HG03159 (cell line): ENCODE measurements at regions not wholly inside any gene's neighbourhood (a gene's known extent, or its start where the extent isn't known, plus 50 kb on each side); places are given as distances from the start of the nearest gene placed in this dataset.
"Not testable (repeated sequence)": the region's sequence is repeated elsewhere in the genome, so short reads cannot be mapped to it uniquely, and the experiment has no call there.

ENCODE experiments used
- ATAC-seq: cut with Tn5 transposase; IDR thresholded peaks from one replicate; pipeline ENCODE4 v1.9.1; 2021; ENCODE audit warnings: mild to moderate bottlenecking, moderate library complexity; ENCODE audit not compliant: unreplicated experiment

DNA sequence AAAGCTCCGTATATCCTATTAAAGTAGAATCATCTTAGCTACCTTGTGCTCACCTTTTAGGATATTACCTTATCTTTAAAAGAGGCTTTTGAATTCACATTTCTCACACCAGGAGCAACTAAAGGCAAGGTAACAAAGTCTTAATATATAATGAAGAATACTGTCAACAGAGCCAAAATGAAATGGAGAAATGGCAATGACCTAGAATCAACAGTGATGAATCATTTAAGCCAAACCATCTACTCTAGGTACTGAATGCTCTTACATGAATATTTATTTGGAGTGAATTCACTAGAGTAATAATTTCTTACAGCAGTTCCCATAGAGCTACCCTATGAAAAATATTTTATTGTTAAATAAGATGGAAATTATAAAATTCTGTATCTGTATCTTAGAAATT, 421.0 kb downstream of the RND3 start:
- no peak for ATAC-seq

DNA sequence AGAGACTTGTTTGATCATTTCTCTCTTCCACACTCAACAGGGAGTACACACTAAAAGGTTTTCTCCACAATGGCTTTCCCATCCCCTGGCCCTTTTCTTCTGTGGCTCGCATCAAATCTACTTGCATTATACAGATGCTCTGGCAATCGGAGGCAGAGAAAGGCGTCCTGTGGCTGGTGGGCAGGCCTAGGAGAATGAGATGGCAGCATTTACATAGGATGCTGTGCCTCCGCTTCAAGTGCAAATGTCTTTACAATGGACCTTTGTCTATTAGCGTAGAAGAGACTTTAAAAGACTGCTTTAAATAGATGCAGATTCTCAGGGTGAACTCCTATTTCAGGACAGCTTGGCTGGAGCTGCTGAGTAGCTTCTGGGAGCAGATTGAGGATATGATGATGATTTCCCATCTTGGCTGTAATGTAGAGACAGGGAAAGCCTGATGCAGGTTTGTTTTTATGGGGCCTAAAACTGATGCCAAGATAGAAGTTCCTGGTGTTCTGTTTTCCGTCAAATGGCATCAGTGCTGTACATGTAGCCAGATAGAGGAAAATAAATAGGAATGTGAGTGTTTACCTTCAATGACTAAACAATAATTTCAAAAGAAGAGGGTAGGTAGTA, 423.4 kb downstream of the RND3 start:
- ATAC-seq: no peak

DNA sequence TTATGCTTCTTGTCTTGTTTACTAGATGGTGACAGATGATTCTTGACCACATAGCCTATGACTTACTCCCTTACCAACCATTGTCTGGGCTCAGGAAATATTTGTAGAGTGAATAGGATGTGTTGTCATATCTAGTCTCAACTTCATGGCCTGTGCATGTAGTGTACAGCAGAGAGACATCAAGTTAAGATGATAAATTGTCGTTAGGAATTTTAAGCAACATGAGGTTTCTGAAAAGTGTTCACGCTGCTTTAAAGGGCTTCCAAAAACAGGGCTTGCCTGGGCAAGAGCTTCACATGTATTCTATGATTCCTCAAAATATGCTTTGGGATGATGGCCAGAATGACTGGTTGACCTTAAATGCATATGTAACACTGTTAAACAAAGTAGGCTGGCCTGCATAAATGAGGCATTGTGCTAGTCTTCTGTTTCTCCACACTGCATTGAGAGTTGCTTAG, 424.0 kb downstream of the RND3 start:
- ATAC-seq: no peak

GRCh38 chr2:150062416-150062815, 425.1 kb downstream of the RND3 start:
- ATAC-seq: no peak

GRCh38 chr2:150060341-150060740, 427.1 kb downstream of the RND3 start:
- ATAC-seq: no peak

DNA sequence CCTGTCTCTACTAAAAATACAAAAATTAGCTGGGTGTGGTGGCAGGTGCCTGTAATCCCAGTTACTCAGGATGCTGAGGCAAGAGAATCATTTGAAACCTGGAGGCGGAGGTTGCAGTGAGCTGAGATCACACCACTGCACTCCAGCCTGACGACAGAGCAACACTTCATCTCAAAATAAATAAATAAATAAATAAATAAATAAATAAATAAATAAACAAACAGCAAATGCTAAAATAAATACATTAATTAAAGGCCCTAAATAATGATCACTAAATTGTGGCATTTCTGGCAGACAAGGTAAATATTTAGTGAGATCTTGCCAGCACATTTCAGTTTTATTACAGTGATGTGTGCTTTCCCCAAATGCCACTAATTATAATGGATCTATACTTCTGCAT, 427.8 kb downstream of the RND3 start:
- not testable (repeated sequence) for ATAC-seq

DNA sequence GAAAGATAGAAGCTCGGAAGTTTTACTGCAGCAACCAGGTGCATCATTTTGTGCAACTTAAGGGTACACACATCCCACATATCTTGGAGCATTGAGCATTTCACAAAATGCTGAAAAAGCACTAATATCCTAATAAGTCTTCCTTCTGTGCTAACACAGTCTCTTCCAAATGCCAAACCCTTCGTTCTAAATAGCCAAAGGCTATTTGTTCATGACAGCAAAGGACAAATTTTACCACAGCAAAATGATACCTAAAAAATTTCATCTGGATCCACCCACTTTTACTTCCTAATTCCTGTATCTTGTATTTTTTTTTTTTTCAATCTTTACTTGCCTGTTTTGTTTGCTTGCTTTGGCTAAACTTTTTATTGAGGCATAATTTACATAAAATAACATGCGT, 435.0 kb downstream of the RND3 start:
- ATAC-seq: no peak

- peak; percentile 82 for ATAC-seq
Measured at GRCh38 chr2:150051004-150051403, 436.5 kb downstream of the RND3 start.

DNA sequence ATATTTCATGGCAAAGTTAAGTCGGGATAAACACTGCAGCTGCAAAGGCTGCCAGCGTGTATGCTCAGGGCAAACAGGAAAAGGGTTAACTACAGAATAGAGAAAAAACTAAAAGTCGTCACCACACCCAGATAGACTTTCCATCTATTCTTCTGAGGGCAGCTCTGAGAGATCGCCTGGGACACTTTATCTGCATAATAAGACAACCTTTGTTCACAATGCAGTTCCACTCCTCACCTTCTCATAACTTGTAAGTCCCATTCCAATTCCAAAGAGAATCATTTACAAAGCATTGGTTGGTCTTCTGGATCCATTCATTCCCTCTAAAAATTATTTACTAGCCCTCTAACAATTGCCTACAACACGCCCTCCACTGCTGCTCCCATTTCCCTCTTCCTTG, 437.4 kb downstream of the RND3 start:
- ATAC-seq: no peak

DNA sequence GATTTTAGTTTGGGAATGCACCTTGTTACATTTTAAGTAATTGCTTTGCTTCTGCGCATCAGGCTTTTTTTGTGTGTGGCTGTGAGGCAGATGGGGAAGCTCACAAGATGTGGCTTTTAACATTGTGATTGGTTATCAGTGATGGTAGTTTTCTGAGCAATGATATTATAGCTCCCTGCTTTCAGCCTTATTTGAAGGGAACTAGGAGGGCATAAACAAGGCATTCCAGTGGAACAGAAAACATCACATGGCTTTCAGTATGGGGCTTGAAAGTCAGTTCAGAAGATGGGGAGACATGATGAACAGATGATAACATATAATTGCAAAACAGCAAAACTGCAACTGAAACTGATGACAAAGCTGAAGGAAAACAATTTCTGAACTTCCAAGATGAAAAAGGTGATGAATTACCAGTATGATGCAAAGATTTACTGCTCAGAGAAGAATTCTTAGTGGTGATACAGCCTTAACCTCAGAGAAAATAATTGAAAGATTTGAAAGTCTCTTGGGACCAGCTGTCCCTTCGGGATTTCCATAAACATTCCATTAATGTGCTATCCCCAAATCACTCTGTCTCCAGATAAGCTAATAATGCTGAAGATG, 439.7 kb downstream of the RND3 start:
- ATAC-seq: no peak

- ATAC-seq: no peak
Measured at GRCh38 chr2:150046810-150047209, 440.7 kb downstream of the RND3 start.

DNA sequence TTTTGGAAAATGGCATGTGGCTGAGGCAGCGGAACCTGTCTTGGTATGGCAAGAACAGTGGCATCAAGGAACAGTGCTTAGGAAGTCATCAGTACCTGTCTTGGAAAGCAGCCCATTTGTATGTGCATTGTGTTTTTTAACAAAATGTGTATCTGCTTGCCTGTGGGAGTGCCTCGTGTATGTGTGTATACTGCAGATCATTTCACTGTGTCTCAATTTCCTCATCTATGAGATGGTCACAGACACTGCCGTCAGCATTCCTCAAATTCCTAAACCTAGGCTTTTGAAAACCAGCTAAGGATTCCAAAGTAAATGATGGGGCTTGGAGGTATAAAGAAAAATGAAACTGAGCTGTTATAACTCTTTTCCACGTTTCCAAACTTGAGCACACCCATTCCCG, 441.3 kb downstream of the RND3 start:
- ATAC-seq: no peak

- ATAC-seq: no peak
Measured at GRCh38 chr2:150045601-150046000, 441.9 kb downstream of the RND3 start.

GRCh38 chr2:150043172-150043500, 444.3 kb downstream of the RND3 start:
- ATAC-seq: no peak

GRCh38 chr2:150042500-150043171, 444.8 kb downstream of the RND3 start:
- no peak for ATAC-seq

DNA sequence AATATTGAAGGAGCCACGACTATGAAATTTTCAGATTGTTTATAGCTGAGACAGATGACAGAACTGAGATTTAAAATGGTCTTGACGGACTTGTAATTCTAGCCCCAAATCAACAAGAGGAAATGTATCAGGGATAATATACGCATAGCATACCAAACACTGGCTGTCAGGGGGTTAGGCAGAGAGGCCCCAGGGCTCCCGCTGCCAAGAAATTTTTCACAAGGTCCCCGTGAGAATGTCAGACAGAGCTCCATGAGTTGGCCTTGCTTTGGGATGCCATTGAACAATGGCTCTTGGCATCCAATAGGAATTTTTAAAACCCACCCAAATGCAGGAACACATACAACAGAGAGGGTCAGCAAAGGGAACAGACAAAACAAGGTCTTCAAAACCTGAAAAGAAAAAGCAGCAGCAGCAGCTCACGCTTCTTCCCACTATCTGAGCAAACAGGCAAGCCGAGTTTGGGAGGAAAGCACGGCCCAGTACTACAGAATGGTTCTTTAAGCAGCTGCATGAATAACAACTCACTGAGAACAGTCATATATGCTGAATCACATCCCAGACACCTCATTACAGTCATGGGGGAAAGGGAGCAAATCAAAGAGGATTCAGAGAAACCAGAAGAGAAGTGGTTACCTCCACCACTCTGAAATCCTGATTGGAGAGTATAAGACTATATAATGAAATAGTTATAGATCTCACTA, 445.6 kb downstream of the RND3 start:
- ATAC-seq: no peak

GRCh38 chr2:150036622-150037021, 449.0 kb upstream of the MMADHC start:
- no peak for ATAC-seq

- ATAC-seq: no peak
Measured at GRCh38 chr2:150034665-150035064, 447.1 kb upstream of the MMADHC start.

- ATAC-seq: no peak
Measured at GRCh38 chr2:150030436-150031190, 443.0 kb upstream of the MMADHC start.

GRCh38 chr2:150028322-150028721, 440.7 kb upstream of the MMADHC start:
- no peak for ATAC-seq

GRCh38 chr2:150027164-150027563, 439.6 kb upstream of the MMADHC start:
- ATAC-seq: no peak
